Fibroblast of lung (primary cell): ENCODE measurements at regions not wholly inside any gene's neighbourhood (a gene's known extent, or its start where the extent isn't known, plus 50 kb on each side); places are given as distances from the start of the nearest gene placed in this dataset.

Experiments
- DNase-seq, 2 donors: peaks; one replicate each; pipeline versions ENCODE4 v3.0.0 to v3.0.0-alpha.2; 2010; ENCODE audit warnings: low read depth in 2 of 2
- H2AFZ ChIP-seq: 2 replicates; pipeline ENCODE4 v1.5.1; 2012; ENCODE audit warnings: low read length, control low read depth, inconsistent platforms
- H3K27ac ChIP-seq: 2 replicates; pipeline ENCODE4 v1.5.1; 2011; ENCODE audit warnings: low read length, control low read depth; ENCODE audit not compliant: insufficient read depth
- H3K27me3 ChIP-seq: 2 replicates; pipeline ENCODE4 v1.5.1; 2011; ENCODE audit warnings: mild to moderate bottlenecking, low read length; ENCODE audit not compliant: control insufficient read depth, insufficient read depth
- H3K36me3 ChIP-seq: 2 replicates; pipeline ENCODE4 v1.5.1; 2011; ENCODE audit warnings: low read length; ENCODE audit not compliant: control insufficient read depth, insufficient read depth
- H3K4me1 ChIP-seq: 2 replicates; pipeline ENCODE4 v1.5.1; 2011; ENCODE audit warnings: low read length; ENCODE audit not compliant: control insufficient read depth, insufficient read depth; ENCODE audit errors: extremely low read depth
- H3K4me2 ChIP-seq: 2 replicates; pipeline ENCODE4 v1.5.1; 2011; ENCODE audit warnings: low read length, control low read depth; ENCODE audit not compliant: insufficient read depth; ENCODE audit errors: extremely low read depth
- H3K4me3 ChIP-seq, 4 experiments: fragments of 200-600 bp in 1 of 4; sonication (generic) in 1 of 4; replicated peaks in 1 of 4; 2 replicates each; pipeline ENCODE4 v1.5.1; 2011 to 2016; ENCODE audit warnings: low read length in 4 of 4, low read depth in 3 of 4, mild to moderate bottlenecking in 3 of 4, control low read depth in 2 of 4, inconsistent platforms in 1 of 4, mixed read lengths in 1 of 4; ENCODE audit not compliant: insufficient read depth in 1 of 4; ENCODE audit errors: control extremely low read depth in 1 of 4
- H3K79me2 ChIP-seq: 2 replicates; pipeline ENCODE4 v1.5.1; 2012; ENCODE audit warnings: mild to moderate bottlenecking, low read length, inconsistent platforms; ENCODE audit not compliant: control insufficient read depth, insufficient read depth
- H3K9ac ChIP-seq: 2 replicates; pipeline ENCODE4 v1.5.1; 2011; ENCODE audit warnings: mild to moderate bottlenecking, low read length, control low read depth; ENCODE audit not compliant: insufficient read depth
- H3K9me3 ChIP-seq: 2 replicates; pipeline ENCODE4 v1.5.1; 2012; ENCODE audit warnings: low read depth, low read length; ENCODE audit not compliant: control insufficient read depth, insufficient read depth
- H4K20me1 ChIP-seq: 2 replicates; pipeline ENCODE4 v1.5.1; 2011; ENCODE audit warnings: low read length; ENCODE audit not compliant: control insufficient read depth, insufficient read depth; ENCODE audit errors: extremely low read depth
- EZH2 ChIP-seq: IDR thresholded peaks from 2 replicates; pipeline ENCODE4 v1.5.1; 2012; ENCODE audit warnings: low read length, control low read depth, mild to moderate bottlenecking; ENCODE audit errors: missing control alignments
- TF ChIP-seq, protein P1 (sequence below), 2 donors: IDR thresholded peaks in 1 of 2; conservative IDR thresholded peaks in 1 of 2; 1 replicate in 1 of 2; 2 replicates in 1 of 2; pipeline ENCODE4 v1.5.1; 2011 to 2012; ENCODE audit warnings: low read length in 2 of 2, control low read depth in 1 of 2, inconsistent platforms in 1 of 2, low read depth in 1 of 2, mild to moderate bottlenecking in 1 of 2

DNA sequence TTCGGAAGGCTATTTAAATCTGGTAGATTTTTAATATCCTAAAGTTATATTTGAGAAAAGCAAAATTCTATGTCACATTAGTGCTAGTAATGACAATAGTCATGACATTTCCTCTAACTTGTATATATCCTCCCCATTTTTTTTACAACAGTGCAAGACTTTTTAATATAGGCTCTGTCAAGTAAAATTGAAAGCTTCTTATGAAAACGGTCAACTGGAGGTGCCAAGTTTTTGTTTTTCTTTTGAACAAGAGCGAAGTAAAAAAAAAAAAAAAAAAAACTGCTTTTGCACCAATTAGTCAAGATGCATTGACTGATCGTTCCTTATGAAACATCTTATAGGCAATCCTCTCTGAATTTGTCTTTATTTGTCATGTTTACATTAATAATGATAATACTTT is 389.3 kb downstream of the STK39 start:
- no peaks in the 10 kb centered on the region for H3K9me3 ChIP-seq
- no peak overlapping the region for H2AFZ ChIP-seq
- no peak overlapping the region for H3K4me3 ChIP-seq
- no peak overlapping the region for H3K9ac ChIP-seq
- H3K4me1 ChIP-seq = no peaks in the 10 kb centered on the region
- no peak overlapping the region for H3K27ac ChIP-seq
- no peaks in the 10 kb centered on the region for H3K36me3 ChIP-seq
- TF ChIP-seq, protein P1, sequence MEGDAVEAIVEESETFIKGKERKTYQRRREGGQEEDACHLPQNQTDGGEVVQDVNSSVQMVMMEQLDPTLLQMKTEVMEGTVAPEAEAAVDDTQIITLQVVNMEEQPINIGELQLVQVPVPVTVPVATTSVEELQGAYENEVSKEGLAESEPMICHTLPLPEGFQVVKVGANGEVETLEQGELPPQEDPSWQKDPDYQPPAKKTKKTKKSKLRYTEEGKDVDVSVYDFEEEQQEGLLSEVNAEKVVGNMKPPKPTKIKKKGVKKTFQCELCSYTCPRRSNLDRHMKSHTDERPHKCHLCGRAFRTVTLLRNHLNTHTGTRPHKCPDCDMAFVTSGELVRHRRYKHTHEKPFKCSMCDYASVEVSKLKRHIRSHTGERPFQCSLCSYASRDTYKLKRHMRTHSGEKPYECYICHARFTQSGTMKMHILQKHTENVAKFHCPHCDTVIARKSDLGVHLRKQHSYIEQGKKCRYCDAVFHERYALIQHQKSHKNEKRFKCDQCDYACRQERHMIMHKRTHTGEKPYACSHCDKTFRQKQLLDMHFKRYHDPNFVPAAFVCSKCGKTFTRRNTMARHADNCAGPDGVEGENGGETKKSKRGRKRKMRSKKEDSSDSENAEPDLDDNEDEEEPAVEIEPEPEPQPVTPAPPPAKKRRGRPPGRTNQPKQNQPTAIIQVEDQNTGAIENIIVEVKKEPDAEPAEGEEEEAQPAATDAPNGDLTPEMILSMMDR (conservative IDR thresholded peaks at IDR 0.05 in 1 of 2, IDR thresholded peaks at IDR 0.05 in 1 of 2; ENCODE audit: low read depth in 1 of 2, low read length in 2 of 2) = no peak
- TF ChIP-seq EZH2 = no peak
- H3K4me2 ChIP-seq = no peak overlapping the region
- no peak for DNase-seq
- no peaks in the 10 kb centered on the region for H4K20me1 ChIP-seq
- H3K27me3 ChIP-seq = no peaks in the 10 kb centered on the region
- no peaks in the 10 kb centered on the region for H3K79me2 ChIP-seq

DNA sequence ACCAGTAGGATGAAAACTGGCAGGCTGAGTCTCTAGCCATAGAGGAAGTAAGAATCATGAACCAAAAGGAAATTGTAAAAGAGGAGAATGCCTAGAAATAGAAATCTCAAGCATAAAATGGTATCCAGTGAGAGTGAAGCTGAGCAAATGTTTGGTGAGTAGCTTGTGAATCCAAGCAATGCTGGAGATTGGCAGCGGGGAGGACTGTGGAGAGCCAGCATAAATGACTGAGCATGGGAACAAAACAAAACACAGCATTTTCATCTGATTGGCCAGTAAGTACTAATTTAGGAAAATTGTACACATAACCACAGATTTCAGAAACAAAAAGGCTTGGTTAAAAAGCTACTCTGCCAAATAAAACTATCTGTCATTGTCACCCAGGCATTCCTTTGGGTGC is 390.0 kb downstream of the STK39 start:
- H3K4me1 ChIP-seq = no peaks in the 10 kb centered on the region
- TF ChIP-seq EZH2 = no peak
- TF ChIP-seq, protein P1 (conservative IDR thresholded peaks at IDR 0.05 in 1 of 2, IDR thresholded peaks at IDR 0.05 in 1 of 2; ENCODE audit: low read depth in 1 of 2, low read length in 2 of 2) = no peak
- no peaks in the 10 kb centered on the region for H3K36me3 ChIP-seq
- no peak overlapping the region for H3K4me2 ChIP-seq
- no peaks in the 10 kb centered on the region for H3K9me3 ChIP-seq
- H3K27me3 ChIP-seq = no peaks in the 10 kb centered on the region
- no peak overlapping the region for H3K9ac ChIP-seq
- H3K4me3 ChIP-seq = no peak overlapping the region
- H3K79me2 ChIP-seq = no peaks in the 10 kb centered on the region
- no peaks in the 10 kb centered on the region for H4K20me1 ChIP-seq
- no peak overlapping the region for H3K27ac ChIP-seq
- H2AFZ ChIP-seq = no peak overlapping the region
- peak in 1 of 2 donors; percentile 13 for DNase-seq

DNA sequence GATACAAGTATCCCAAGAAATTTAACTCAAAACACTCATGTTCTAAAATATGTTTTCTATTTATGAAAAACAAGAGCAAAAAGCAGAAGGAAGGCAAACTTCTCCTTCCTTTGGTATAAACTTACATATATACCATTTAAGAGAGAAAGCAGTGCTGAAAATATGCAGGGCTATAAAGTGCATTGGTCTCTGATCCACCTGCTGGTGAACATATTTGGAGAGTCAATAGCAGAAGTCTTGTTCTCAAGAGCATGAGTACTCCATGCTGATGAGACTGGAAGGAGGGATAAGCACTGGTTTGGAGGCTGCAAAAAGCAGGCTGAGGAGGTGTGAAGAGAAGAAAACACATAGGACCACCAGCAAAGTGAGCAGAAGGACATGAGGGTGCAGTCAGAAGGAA is 391.2 kb downstream of the STK39 start:
- no peaks in the 10 kb centered on the region for H3K9me3 ChIP-seq
- DNase-seq = no peak
- no peaks in the 10 kb centered on the region for H3K36me3 ChIP-seq
- no peaks in the 10 kb centered on the region for H3K79me2 ChIP-seq
- no peaks in the 10 kb centered on the region for H3K4me1 ChIP-seq
- H3K4me3 ChIP-seq = no peak overlapping the region
- H3K4me2 ChIP-seq = no peak overlapping the region
- no peak for TF ChIP-seq EZH2
- TF ChIP-seq, protein P1 (conservative IDR thresholded peaks at IDR 0.05 in 1 of 2, IDR thresholded peaks at IDR 0.05 in 1 of 2; ENCODE audit: low read depth in 1 of 2, low read length in 2 of 2) = no peak
- H3K27ac ChIP-seq = no peak overlapping the region
- no peak overlapping the region for H2AFZ ChIP-seq
- H3K9ac ChIP-seq = no peak overlapping the region
- H3K27me3 ChIP-seq = no peaks in the 10 kb centered on the region
- no peaks in the 10 kb centered on the region for H4K20me1 ChIP-seq
